Neural crest cell (in vitro differentiated cells): ENCODE measurements at regions not wholly inside any gene's neighbourhood (a gene's known extent, or its start where the extent isn't known, plus 50 kb on each side); places are given as distances from the start of the nearest gene placed in this dataset.

Experiments used
- DNase-seq: peaks from one replicate; pipeline ENCODE4 v3.0.0; 2021; ENCODE audit warnings: low read depth, mixed read lengths, low spot score
- H3K27ac Mint-ChIP-seq: one replicate; pipeline ENCODE4 v1.8.0; 2021; ENCODE audit warnings: mild to moderate bottlenecking, mixed read lengths; ENCODE audit not compliant: unreplicated experiment
- H3K27me3 Mint-ChIP-seq: 2 replicates; pipeline ENCODE4 v1.8.0; 2021; ENCODE audit warnings: low read depth, mild to moderate bottlenecking, mixed read lengths
- H3K36me3 Mint-ChIP-seq: 2 replicates; pipeline ENCODE4 v1.8.0; 2021; ENCODE audit warnings: low read depth, mild to moderate bottlenecking, mixed read lengths
- H3K4me1 Mint-ChIP-seq: 2 replicates; pipeline ENCODE4 v1.8.0; 2021; ENCODE audit warnings: mixed read lengths
- H3K4me3 Mint-ChIP-seq: one replicate; pipeline ENCODE4 v1.8.0; 2021; ENCODE audit warnings: mild to moderate bottlenecking, mixed read lengths
- H3K9me3 Mint-ChIP-seq: 2 replicates; pipeline ENCODE4 v1.8.0; 2021; ENCODE audit warnings: mixed read lengths
- TF ChIP-seq, protein P1 (sequence below): fragments of 200-600 bp; sonication (generic); conservative IDR thresholded peaks from 2 replicates; pipeline ENCODE4 v1.5.0; 2021; ENCODE audit warnings: antibody characterized with exemption, mild to moderate bottlenecking

DNA sequence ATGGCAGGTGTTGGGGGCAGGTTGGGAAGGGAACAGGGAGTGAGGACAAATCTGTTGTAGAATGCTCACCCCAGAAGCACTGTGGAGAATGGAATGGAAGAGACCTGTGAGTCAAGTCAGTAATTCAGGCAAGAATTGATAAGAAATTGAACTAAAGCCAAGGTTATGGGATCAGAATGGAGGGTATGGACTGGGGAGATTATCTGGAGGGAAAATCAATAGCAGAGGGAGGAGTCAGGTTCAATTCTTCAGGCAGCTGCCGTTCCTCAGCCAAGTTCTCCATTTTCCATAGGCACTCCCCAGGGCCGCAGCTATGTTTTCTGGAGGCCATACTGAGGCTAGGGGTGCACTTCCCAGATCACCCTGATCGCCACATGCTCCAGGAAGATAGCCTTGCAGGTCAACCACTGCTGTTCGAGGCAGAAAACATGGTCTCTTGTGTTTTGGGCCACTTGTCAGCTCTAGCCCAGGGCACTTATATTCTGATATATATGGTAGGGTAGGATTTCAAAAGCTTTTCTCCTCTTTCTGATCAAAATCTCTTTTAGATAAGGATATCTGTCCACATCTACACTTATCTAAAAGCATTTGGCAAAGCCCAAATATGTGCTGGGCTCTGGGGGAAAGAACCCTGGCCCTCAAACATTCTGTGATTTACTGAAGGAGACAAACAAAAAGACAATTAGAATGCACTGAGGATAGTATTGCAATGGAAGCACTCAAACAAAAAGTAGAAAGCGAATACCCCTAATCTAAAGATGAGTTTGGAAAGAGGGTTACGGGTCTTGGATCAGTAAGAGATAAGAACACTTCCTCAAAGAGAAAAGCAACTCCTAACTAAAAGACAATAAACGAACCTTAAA is 92.3 kb downstream of the TMEM212 start:
- Mint-ChIP-seq H3K4me1 (peaks cover 14% of the 10 kb centered on the region), H3K27me3 (no peaks in the 10 kb centered on the region), H3K36me3 (no peaks in the 10 kb centered on the region), H3K27ac (no peak overlapping the region), H3K4me3 (no peak overlapping the region), H3K9me3 (peaks cover 5% of the 10 kb centered on the region)
- TF ChIP-seq, protein P1, sequence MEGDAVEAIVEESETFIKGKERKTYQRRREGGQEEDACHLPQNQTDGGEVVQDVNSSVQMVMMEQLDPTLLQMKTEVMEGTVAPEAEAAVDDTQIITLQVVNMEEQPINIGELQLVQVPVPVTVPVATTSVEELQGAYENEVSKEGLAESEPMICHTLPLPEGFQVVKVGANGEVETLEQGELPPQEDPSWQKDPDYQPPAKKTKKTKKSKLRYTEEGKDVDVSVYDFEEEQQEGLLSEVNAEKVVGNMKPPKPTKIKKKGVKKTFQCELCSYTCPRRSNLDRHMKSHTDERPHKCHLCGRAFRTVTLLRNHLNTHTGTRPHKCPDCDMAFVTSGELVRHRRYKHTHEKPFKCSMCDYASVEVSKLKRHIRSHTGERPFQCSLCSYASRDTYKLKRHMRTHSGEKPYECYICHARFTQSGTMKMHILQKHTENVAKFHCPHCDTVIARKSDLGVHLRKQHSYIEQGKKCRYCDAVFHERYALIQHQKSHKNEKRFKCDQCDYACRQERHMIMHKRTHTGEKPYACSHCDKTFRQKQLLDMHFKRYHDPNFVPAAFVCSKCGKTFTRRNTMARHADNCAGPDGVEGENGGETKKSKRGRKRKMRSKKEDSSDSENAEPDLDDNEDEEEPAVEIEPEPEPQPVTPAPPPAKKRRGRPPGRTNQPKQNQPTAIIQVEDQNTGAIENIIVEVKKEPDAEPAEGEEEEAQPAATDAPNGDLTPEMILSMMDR: no peak
- DNase-seq: no peak

DNA sequence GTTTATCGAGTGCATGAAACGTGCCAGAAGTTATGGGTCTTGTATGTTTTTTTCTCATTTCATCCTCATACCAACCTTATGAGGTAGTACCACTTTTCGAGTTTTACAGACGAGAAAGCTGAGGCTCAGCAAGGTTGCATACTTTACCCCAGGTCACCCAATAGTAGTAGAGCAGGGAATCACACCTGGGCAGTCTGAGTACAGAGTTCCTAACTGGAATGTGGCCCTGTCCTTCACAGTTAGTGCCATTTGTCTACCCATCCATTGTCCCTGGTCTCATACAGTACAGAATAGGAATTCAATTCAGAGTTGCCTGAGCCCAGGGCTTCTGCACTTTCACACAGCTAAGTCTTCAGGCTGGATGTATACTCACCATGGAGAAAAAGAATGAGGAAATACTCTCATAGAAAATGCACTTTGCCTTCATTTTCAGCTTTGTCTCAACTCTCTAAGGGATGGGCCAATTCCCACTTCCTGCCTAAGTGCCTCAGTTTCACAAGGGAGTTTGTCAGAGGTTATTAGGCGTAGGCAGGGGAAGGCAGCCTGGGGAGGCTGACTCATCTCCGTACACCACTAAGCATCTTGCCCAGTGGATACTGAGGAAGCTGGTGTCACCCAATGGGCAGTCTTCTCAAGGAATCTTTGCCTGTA is 93.2 kb downstream of the TMEM212 start:
- TF ChIP-seq, protein P1: no peak
- DNase-seq: no peak
- no peaks in the 10 kb centered on the region for H3K36me3 Mint-ChIP-seq
- H3K27me3 Mint-ChIP-seq: no peaks in the 10 kb centered on the region
- H3K4me3 Mint-ChIP-seq: no peak overlapping the region
- peaks cover 17% of the 10 kb centered on the region for H3K4me1 Mint-ChIP-seq
- H3K27ac Mint-ChIP-seq: no peak overlapping the region
- peaks cover 5% of the 10 kb centered on the region for H3K9me3 Mint-ChIP-seq

DNA sequence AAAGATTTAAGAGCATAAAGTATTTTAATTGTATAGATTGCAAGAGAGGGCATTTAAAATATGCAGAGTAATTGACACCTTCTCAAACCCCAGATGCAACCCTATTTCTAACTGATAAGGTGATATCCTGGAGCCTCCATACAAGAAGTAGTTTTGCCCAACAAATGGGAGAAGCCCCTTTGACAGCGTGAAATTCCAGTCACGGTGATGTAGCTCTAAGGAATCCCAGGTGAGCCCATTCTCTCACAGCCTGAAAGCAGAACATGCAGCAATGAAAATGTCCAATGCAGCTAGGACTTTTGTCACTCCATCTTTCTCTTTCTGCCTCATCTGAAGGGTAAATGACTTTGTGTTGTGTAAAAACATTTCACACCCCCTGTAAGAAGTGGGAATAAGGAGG is 96.4 kb downstream of the TMEM212 start:
- Mint-ChIP-seq H3K9me3 (peaks cover 5% of the 10 kb centered on the region), H3K4me1 (peaks cover 27% of the 10 kb centered on the region), H3K27me3 (no peaks in the 10 kb centered on the region), H3K36me3 (no peaks in the 10 kb centered on the region), H3K4me3 (no peak overlapping the region), H3K27ac (no peak overlapping the region)
- no peak for DNase-seq
- TF ChIP-seq, protein P1: no peak

DNA sequence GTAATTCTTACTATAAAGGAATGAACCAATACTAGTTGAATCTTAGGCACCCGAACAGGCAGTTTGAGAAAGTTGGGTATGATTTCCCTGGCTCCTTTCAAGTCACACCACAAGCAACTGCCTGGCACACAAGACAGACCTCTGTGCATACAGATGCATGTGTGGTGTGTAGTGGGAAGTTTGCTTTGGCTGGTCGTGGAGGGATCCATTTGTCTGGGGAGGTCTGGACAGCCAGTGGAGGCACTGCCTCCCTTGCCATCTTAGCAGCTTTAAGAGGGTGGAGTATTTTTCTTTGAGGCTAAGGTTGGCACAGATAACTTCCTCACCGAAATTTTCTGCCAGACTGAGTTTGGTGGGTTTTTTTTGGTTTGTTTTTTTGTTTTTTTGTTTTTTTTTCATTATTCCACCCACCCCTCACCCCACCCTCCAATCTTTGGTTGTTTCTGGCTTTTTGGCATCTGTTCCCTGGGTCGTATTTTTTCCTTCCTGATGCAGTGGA is 97.1 kb downstream of the TMEM212 start:
- Mint-ChIP-seq H3K4me3 (no peak overlapping the region), H3K27me3 (no peaks in the 10 kb centered on the region), H3K27ac (no peak overlapping the region), H3K4me1 (peaks cover 30% of the 10 kb centered on the region), H3K36me3 (no peaks in the 10 kb centered on the region), H3K9me3 (no peaks in the 10 kb centered on the region)
- DNase-seq: no peak
- TF ChIP-seq, protein P1: no peak

DNA sequence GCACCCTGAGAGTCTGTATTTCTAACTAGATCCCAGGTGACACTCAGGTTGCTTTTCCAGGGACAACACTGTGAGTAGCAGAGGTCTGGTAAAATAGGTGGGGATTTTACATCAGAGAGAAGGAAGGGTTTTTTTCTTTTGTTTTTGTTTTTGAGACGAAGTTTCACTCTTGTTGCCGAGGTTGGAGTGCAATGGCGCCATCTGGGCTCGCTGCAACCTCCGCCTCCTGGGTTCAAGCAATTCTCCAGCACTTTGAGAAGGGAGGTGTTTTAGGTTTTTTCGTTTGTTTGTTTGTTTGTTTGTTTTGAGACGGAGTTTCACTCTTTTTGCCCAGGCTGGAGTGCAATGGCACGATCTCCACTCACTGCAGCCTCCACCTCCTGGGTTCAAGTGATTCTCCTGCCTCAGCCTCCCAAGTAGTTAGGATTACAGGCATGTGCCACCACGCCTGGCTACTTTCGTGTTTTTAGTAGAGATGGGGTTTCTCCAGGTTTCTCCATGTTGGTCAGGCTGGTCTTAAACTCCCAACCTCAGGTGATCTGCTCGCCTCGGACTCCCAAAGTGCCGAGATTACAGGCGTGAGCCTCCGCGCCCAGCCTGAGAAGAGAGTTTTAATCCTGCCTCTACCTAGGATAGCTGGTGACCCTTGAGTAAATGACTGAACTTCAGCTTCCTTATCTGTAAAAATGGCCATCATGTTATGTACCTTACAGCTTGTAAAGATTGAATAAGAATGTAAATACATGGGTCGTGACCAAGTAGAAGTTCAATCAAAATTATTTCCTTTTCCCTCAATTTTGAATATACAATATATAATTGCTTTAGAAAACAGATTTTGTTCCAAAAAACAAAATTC is 95.9 kb upstream of the FNDC3B start:
- no peak for DNase-seq
- H3K9me3 Mint-ChIP-seq: peaks cover 7% of the 10 kb centered on the region
- H3K4me3 Mint-ChIP-seq: no peak overlapping the region
- no peaks in the 10 kb centered on the region for H3K27me3 Mint-ChIP-seq
- TF ChIP-seq, protein P1: no peak
- H3K27ac Mint-ChIP-seq: no peak overlapping the region
- H3K4me1 Mint-ChIP-seq: peaks cover 29% of the 10 kb centered on the region
- peaks cover 9% of the 10 kb centered on the region for H3K36me3 Mint-ChIP-seq
